Activated gamma-delta T cell treated with Interleukin-2 at 50 U/mL for 16 hours (primary cell): ENCODE measurements at regions not wholly inside any gene's neighbourhood (a gene's known extent, or its start where the extent isn't known, plus 50 kb on each side); places are given as distances from the start of the nearest gene placed in this dataset.
A peak's percentile ranks its signal among the peaks of the same experiment; 100 is the strongest.
"Not testable (repeated sequence)": the region's sequence is repeated elsewhere in the genome, so short reads cannot be mapped to it uniquely, and the experiment has no call there.

Source experiments
- DNase-seq: peaks from one replicate; pipeline ENCODE4 v3.0.0-alpha.2; 2020

DNA sequence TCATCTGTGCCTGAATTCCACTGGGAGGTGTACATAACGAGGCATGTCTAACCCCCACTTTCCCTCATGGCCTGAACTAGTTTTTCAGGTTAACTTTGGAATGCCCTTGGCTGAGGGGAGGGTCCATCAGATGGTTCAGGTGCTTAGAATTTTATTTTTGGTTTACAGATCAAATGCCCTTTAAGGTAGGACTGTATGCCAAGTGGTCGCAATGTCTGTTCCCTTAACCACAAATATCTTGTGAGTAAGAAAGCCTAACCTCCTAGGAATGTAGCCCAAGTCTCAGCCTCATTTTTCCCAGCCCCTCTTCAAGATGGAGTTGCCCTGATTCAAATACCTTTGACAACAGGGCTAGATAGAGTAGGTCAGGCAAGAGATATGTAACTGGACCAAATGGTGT lies 78.4 kb downstream of the RNASET2 start:
- no peak for DNase-seq

GRCh38 chr6:166877349-166877748 lies 79.0 kb downstream of the RNASET2 start:
- no peak for DNase-seq

GRCh38 chr6:166872531-166873009 lies 83.8 kb downstream of the RNASET2 start:
- DNase-seq: no peak

- DNase-seq: no peak
Measured at GRCh38 chr6:166870602-166871208, 85.6 kb downstream of the RNASET2 start.

GRCh38 chr6:166866839-166867637 lies 89.3 kb downstream of the RNASET2 start:
- no peak for DNase-seq

GRCh38 chr6:166864333-166864732 lies 92.0 kb downstream of the RNASET2 start:
- DNase-seq: no peak

DNA sequence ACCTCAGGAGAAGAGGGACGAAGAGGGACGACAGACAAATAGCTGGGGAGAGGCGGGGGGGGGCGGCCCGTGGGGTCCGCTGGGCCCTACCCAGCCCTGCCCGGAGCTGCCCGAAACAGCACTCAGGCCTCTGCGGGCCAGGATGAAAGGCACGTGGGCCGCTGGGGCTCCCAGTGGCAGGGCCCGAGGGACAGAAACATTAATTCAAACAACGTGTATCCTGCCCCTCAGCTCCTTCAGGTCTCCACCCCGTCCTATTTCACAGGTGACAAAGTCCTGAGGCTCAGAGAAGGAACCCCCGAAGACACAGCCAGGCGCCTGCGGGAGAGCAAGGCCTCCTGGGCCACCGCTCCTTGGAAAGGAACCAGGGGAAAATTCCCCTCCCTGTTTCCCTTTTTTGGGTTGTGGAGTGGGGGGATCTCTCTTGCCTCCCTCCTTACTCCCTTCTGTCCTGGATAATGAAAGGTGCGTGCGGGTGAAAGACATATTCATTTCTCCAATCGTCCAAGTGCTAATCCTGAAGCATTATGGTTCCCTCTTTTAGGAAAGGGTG lies 93.3 kb downstream of the RNASET2 start:
- no peak for DNase-seq

- DNase-seq: peak; percentile 12
Measured at GRCh38 chr6:166862287-166862977, 93.9 kb downstream of the RNASET2 start.

- DNase-seq: no peak
Measured at GRCh38 chr6:166861961-166862286, 94.4 kb downstream of the RNASET2 start.

- no peak for DNase-seq
Measured at GRCh38 chr6:166861304-166861703, 95.0 kb downstream of the RNASET2 start.

DNA sequence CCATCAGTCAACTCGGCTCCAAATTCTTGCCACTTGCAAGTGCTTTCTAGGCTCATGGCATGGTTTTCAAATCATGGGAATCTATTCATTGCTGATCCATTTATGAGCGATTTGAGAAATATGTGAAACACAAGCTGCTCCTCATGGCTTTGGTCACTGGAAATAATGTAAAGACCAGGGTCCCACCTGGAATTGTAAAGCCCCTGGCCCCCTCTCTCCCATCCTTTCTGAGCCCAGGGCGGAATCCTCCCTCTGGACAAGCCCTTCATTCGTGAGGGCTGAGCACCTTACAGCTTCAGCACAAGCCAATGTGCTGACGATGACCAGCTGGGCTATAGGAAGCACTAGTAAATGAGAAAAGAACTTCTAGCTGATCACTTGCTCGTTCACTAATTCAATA lies 96.0 kb downstream of the RNASET2 start:
- no peak for DNase-seq

DNA sequence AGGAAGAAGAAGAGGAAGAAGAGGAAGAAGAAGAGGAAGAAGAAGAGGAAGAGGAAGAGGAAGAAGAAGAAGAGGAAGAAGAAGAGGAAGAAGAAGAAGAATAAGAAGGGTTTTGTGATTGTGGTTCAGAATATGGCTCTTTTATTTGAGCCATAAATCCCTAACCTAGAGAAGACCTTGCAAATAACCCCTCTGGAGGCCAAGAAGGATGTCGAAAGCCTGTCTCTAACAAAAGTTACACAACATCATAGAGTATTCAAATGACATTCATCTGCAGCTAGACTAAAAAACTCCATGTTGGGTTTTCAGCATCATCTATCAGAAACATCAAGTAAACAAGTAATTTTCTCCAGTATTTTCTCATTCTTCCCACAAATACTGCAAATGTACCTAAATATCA lies 100.9 kb downstream of the RNASET2 start:
- DNase-seq: no peak

DNA sequence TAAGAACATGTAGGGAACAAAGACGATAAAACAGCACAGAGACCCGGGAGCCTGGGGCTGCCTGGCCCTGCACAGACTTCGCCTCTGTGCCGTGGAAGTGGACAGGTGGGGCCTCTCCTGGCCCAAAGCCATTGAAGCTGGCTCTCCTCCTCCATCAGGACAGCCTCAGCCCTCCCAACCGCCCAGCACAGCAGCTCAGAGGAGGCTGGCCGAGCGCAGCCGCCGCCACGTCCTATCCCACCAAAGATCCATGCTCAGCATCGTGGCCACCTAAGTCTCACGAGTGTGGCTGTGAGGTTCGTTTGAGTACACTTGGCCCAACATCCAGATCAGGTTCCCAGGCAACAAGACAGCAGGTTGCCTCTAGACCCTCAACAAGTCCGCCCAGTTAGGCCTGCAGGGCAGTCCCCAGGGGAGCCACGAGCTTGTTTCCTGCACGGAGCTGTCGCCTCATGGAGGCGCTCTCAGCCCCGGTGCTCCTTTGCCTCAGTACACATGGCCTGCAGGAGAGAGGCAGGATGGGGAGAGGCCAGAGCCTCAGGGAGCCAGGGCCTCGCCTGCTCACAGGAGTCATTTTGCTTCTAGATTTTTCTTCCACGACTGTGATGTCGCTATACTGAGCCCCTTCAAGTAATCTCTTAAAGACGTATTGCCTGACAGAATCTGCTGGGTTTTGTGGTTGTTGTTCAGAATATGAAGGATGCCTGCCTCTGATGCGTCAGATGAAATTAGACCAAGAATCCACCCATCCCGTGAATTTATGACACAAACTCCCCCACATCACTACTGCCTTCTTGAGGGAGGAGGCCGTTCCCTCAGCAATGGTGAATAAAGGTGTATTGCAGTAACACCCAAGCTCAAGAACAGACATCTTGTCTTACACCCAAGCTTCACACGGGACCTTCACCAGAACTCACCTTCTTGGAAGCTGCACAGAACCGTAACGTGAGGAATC lies 102.7 kb downstream of the RNASET2 start:
- no peak for DNase-seq

- no peak for DNase-seq
Measured at GRCh38 chr6:166852451-166852975, 103.8 kb downstream of the RNASET2 start.

DNA sequence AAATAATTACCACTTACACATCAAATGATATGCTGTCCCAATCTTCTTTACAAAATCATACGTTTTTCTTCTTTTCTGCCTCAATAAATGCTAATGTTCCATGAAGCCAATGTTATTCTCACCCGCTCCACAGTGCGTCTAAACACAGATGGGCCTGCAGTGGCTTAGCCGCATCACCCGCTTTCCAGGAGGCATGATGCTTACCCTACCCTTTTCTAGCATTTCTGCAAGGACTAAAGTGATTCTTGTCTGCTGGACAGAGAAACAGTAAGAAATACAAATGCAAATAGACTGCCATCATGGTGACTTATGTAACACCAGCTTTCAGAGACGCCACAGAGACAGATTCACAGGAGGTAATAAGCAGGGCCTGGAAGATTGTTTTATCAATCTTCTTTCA lies 104.4 kb downstream of the RNASET2 start:
- no peak for DNase-seq

GRCh38 chr6:166851426-166851825 lies 104.9 kb downstream of the RNASET2 start:
- DNase-seq: no peak

GRCh38 chr6:166850677-166851076 lies 105.7 kb downstream of the RNASET2 start:
- DNase-seq: no peak

DNA sequence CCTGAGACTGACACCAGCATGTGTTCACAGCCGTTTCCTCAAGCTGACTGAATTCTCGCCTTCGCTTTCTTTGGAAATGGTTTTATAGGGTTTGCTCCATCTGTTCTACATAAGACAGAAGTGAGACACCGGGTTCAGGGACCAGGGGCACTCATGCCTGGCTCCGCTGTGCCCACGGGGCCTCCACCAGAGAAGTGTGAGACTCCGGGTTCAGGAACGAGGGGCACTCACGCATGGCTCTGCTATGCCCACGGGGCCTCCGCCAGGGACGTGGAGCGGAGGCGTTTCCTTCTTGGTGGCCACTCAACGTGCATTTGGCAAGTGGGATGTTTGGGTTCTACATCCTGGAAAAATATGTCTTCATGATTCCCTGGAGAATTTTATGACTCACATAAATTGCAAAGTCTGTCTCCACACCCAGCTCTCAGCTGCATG lies 106.6 kb downstream of the RNASET2 start:
- no peak for DNase-seq

DNA sequence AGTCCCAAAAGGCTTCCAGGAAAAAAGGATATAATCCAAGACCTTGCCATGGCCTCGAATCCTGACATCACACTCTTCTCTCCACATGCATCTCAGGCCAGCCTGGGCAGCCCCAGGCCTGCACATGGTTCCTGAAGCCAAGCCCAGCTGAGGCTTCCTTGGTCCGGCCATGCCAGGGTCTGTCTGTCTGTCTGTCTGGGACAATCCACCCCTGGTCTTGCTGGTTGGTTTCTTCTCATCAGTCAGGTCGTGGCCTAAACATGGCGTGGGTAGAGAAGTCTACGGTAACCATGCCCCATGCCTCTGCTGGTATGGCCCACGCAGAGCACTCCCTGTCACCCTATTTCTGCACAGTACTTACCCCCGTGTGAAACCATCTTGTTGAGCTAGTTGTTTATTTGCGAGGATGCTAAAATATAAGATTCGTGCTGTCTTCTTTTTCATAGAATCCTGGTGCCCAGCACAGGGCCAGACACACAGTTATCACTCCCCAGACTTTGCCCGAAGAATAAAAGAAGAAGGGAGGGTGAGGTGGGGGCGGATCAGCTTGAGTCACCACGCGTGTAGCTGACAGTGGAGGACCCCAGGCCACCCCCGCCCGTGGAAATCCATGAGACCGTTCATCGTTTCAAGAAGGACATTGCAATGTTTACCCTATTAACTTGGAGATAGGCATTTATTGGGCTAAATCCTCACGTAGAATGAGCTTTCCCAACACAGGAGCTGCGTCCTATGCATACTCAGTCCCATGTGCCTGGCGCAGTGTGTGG lies 107.2 kb downstream of the RNASET2 start:
- no peak for DNase-seq

- not testable (repeated sequence) for DNase-seq
Measured at GRCh38 chr6:166846446-166847142, 109.8 kb downstream of the RNASET2 start.

DNA sequence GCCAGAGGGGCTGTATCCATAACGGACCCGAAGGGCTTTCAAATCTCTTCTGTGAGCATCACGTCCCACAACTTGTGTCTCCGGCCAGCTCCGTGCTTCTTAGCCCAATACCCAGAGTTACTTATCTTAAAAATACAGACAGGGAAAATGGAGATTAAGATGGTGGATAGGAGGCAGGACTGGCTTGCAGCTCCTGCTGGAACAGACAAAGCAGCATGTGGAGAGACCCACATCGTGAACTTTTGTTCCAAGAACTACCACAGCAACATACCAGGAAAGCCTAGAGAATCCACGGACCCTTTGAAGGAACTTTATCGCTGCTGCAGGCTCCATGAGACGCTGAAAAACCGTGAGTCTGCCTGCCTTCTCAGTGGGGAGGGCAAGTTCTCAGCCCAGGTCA lies 113.7 kb downstream of the RNASET2 start:
- no peak for DNase-seq
